Lower lobe of right lung (tissue), 2 donors: ENCODE measurements at regions not wholly inside any gene's neighbourhood (a gene's known extent, or its start where the extent isn't known, plus 50 kb on each side); places are given as distances from the start of the nearest gene placed in this dataset.
A peak's percentile ranks its signal among the peaks of the same experiment; 100 is the strongest.

Experiments used
- ATAC-seq, 2 donors: fragments of 200-7000 bp; cut with Tn5 transposase; one replicate each; pipeline ENCODE4 v1.9.1; 2020 to 2022; ENCODE audit warnings: mild to moderate bottlenecking in 2 of 2, moderate library complexity in 2 of 2
- DNase-seq: peaks from one replicate; pipeline ENCODE4 v3.0.0-alpha.2; 2020
- H3K27ac ChIP-seq: fragments of 200-600 bp; one replicate; pipeline ENCODE4 v1.8.0; 2022
- H3K27me3 ChIP-seq: fragments of 200-600 bp; one replicate; pipeline ENCODE4 v1.8.0; 2022; ENCODE audit warnings: low read depth
- H3K36me3 ChIP-seq: fragments of 200-600 bp; one replicate; pipeline ENCODE4 v1.8.0; 2022; ENCODE audit warnings: mild to moderate bottlenecking
- H3K4me1 ChIP-seq: fragments of 200-600 bp; one replicate; pipeline ENCODE4 v1.8.0; 2022
- H3K4me3 ChIP-seq: fragments of 200-600 bp; one replicate; pipeline ENCODE4 v1.8.0; 2022; ENCODE audit warnings: mild to moderate bottlenecking
- H3K9me3 ChIP-seq: fragments of 200-600 bp; one replicate; pipeline ENCODE4 v1.8.0; 2022
- intact Hi-C: fragments of 100-400 bp; cut with DNase I; formaldehyde crosslinking; loops from one replicate; pipeline ENCODE4 v1.11.0; 2022
- TF ChIP-seq, protein P1 (sequence below): fragments of 200-600 bp; IDR thresholded peaks from one replicate; pipeline ENCODE4 v1.8.0; 2022; ENCODE audit warnings: antibody characterized with exemption, mild to moderate bottlenecking
- donor health status: DM: no; HTN: yes; CAD: no; lungs with severe emphysema.

- intact Hi-C loops = no loop called here
- no peaks in the 10 kb centered on the region for H3K36me3 ChIP-seq
- DNase-seq = no peak
- ATAC-seq = no peak
- TF ChIP-seq, protein P1, sequence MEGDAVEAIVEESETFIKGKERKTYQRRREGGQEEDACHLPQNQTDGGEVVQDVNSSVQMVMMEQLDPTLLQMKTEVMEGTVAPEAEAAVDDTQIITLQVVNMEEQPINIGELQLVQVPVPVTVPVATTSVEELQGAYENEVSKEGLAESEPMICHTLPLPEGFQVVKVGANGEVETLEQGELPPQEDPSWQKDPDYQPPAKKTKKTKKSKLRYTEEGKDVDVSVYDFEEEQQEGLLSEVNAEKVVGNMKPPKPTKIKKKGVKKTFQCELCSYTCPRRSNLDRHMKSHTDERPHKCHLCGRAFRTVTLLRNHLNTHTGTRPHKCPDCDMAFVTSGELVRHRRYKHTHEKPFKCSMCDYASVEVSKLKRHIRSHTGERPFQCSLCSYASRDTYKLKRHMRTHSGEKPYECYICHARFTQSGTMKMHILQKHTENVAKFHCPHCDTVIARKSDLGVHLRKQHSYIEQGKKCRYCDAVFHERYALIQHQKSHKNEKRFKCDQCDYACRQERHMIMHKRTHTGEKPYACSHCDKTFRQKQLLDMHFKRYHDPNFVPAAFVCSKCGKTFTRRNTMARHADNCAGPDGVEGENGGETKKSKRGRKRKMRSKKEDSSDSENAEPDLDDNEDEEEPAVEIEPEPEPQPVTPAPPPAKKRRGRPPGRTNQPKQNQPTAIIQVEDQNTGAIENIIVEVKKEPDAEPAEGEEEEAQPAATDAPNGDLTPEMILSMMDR = no peak
- no peak overlapping the region for H3K27ac ChIP-seq
- no peaks in the 10 kb centered on the region for H3K4me1 ChIP-seq
- no peaks in the 10 kb centered on the region for H3K27me3 ChIP-seq
- H3K9me3 ChIP-seq = peaks cover 4% of the 10 kb centered on the region
- H3K4me3 ChIP-seq = no peak overlapping the region
These were observed 52.2 kb upstream of the RCOR3 start for GRCh38 chr1:211206981-211207380.

- ATAC-seq (no peak), DNase-seq (no peak)
- H3K36me3 ChIP-seq = no peaks in the 10 kb centered on the region
- TF ChIP-seq, protein P1 = no peak
- no peak overlapping the region for H3K27ac ChIP-seq
- intact Hi-C loops = no loop called here
- no peaks in the 10 kb centered on the region for H3K27me3 ChIP-seq
- no peaks in the 10 kb centered on the region for H3K9me3 ChIP-seq
- H3K4me1 ChIP-seq = no peaks in the 10 kb centered on the region
- H3K4me3 ChIP-seq = no peak overlapping the region
These were observed 58.9 kb upstream of the RCOR3 start for GRCh38 chr1:211200311-211200710.

GRCh38 chr1:211198880-211199279 lies 60.3 kb upstream of the RCOR3 start:
- ATAC-seq (no peak), DNase-seq (no peak)
- Histone ChIP-seq H3K9me3 (no peaks in the 10 kb centered on the region), H3K27me3 (no peaks in the 10 kb centered on the region), H3K27ac (no peak overlapping the region), H3K4me1 (no peaks in the 10 kb centered on the region), H3K4me3 (no peak overlapping the region), H3K36me3 (no peaks in the 10 kb centered on the region)
- intact Hi-C loops = no loop called here
- TF ChIP-seq, protein P1 = no peak

DNA sequence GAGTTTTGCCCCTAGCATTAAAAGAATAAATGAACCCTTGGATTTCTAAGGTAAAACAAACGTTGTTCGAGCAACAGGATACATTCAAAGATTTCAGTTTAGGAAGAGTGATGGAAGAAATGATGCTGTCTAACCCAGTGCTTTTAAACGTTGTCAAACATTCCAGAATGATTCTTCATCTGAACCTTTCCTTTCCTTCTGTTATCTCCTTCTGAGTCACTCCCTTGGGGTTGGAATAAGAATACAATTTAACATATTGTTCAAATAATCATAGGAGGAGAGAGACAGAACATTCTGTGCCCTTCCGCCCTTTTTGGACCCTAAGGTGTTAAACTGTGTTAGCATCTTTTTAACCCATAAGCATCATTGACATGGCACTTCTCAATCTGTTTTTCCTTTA lies 61.1 kb upstream of the RCOR3 start:
- intact Hi-C loops = no loop called here

GRCh38 chr1:211196880-211197279 lies 62.3 kb upstream of the RCOR3 start:
- ATAC-seq = no peak
- DNase-seq = no peak
- Histone ChIP-seq H3K4me1 (no peaks in the 10 kb centered on the region), H3K9me3 (no peaks in the 10 kb centered on the region), H3K27me3 (no peaks in the 10 kb centered on the region), H3K4me3 (no peak overlapping the region), H3K27ac (no peak overlapping the region), H3K36me3 (no peaks in the 10 kb centered on the region)
- TF ChIP-seq, protein P1 = no peak
- intact Hi-C loops = no loop called here

More for the DNA sequence above, 61.1 kb upstream of the RCOR3 start:
- TF ChIP-seq, protein P1 = no peak
- H3K27me3 ChIP-seq = no peaks in the 10 kb centered on the region
- DNase-seq (no peak), ATAC-seq (peak; percentile 27 to 35)
- H3K4me3 ChIP-seq = no peak overlapping the region
- H3K9me3 ChIP-seq = no peaks in the 10 kb centered on the region
- no peak overlapping the region for H3K27ac ChIP-seq
- H3K36me3 ChIP-seq = no peaks in the 10 kb centered on the region
- H3K4me1 ChIP-seq = no peaks in the 10 kb centered on the region

DNA sequence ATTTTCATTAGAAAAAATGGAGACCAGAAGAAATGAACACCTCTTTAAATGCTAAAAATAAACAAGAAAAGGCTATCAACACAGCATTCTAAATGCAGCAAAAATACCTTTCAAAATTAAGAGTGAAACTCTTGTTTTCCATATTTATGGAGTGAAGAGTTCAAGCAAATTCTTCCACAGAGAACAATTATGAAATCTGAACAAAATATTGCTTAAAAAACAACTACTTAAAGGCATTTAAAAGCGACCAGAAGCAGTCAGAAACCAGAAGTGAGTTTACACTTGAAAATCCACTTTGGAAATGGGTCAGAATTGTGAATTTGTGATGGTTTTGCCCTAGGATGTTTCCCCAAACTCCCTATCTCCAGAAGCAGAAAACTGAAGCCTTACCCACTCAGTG lies 60.9 kb upstream of the KCNH1 start:
- Histone ChIP-seq H3K36me3 (no peaks in the 10 kb centered on the region), H3K27ac (no peak overlapping the region), H3K4me3 (no peak overlapping the region), H3K9me3 (no peaks in the 10 kb centered on the region), H3K27me3 (no peaks in the 10 kb centered on the region), H3K4me1 (no peaks in the 10 kb centered on the region)
- DNase-seq (no peak), ATAC-seq (no peak)
- intact Hi-C loops = no loop called here
- TF ChIP-seq, protein P1 = no peak
